ENCODE measurements at regions not wholly inside any gene's neighbourhood (a gene's known extent, or its start where the extent isn't known, plus 50 kb on each side); places are given as distances from the start of the nearest gene placed in this dataset.

- TF ChIP-seq CEBPB (IDR thresholded peaks at IDR 0.05; ENCODE audit: low read depth, low read length) (no peak), CTCF (conservative IDR thresholded peaks at IDR 0.05; ENCODE audit: low read depth, low read length) (no peak), POLR2A (IDR thresholded peaks at IDR 0.05; ENCODE audit: low read depth, low read length) (no peak), USF2 (IDR thresholded peaks at IDR 0.05; ENCODE audit: low read depth, low read length) (no peak), RFX5 (IDR thresholded peaks at IDR 0.05; ENCODE audit: low read depth, low read length) (no peak), FOS (IDR thresholded peaks at IDR 0.05; ENCODE audit: low read depth, low read length) (no peak), RAD21 (IDR thresholded peaks at IDR 0.05; ENCODE audit: low read length) (no peak), BHLHE40 (IDR thresholded peaks at IDR 0.05; ENCODE audit: low read depth, low read length) (no peak), MAFK (IDR thresholded peaks at IDR 0.05; ENCODE audit: low read depth, low read length) (no peak), CHD1 (IDR thresholded peaks at IDR 0.05; ENCODE audit: low read depth, low read length) (no peak), MAZ (IDR thresholded peaks at IDR 0.05; ENCODE audit: borderline replicate concordance, low read depth, low read length) (no peak), RCOR1 (IDR thresholded peaks at IDR 0.05; ENCODE audit: insufficient replicate concordance, low read length) (no peak), SMC3 (IDR thresholded peaks at IDR 0.05; ENCODE audit: low read depth, low read length) (no peak)
Observed at GRCh38 chr5:104734046-104734445, 1171.5 kb upstream of the NUDT12 start.

All from IMR-90 (cell line).